Calu3 (cell line): ENCODE measurements at regions not wholly inside any gene's neighbourhood (a gene's known extent, or its start where the extent isn't known, plus 50 kb on each side); places are given as distances from the start of the nearest gene placed in this dataset.
"Not testable (repeated sequence)": the region's sequence is repeated elsewhere in the genome, so short reads cannot be mapped to it uniquely, and the experiment has no call there.

ENCODE experiments used
- BruUV-seq: library from RNA; stranded (reverse); fragments of 400-500 nt; replicated peaks from 2 replicates; lab custom pipeline; 2021; lab: Mats Ljungman, UMichigan
- CTCF ChIA-PET: fragments of 300-600 bp; sonication (Branson Sonifier 250); formaldehyde crosslinking; loops from one replicate; lab custom pipeline; 2022; ENCODE audit warnings: antibody characterized with exemption; lab: Charles Lee
- DNase-seq: peaks from one replicate; pipeline ENCODE4 v3.0.0; 2022
- H3K27ac Mint-ChIP-seq: one replicate; pipeline ENCODE4 v1.8.0; 2022; ENCODE audit warnings: mixed read lengths; ENCODE audit not compliant: unreplicated experiment
- H3K27me3 Mint-ChIP-seq: one replicate; pipeline ENCODE4 v1.8.0; 2022; ENCODE audit warnings: mixed read lengths; ENCODE audit not compliant: unreplicated experiment
- H3K36me3 Mint-ChIP-seq: one replicate; pipeline ENCODE4 v1.8.0; 2022; ENCODE audit warnings: mild to moderate bottlenecking, moderate library complexity, mixed read lengths; ENCODE audit not compliant: insufficient read depth, unreplicated experiment
- H3K4me1 Mint-ChIP-seq: one replicate; pipeline ENCODE4 v1.8.0; 2022; ENCODE audit warnings: mild to moderate bottlenecking, low read depth, mixed read lengths; ENCODE audit not compliant: unreplicated experiment
- H3K4me3 Mint-ChIP-seq: one replicate; pipeline ENCODE4 v1.8.0; 2022; ENCODE audit warnings: mild to moderate bottlenecking, low read depth, moderate library complexity, mixed read lengths; ENCODE audit not compliant: unreplicated experiment
- H3K9me3 Mint-ChIP-seq: one replicate; pipeline ENCODE4 v1.8.0; 2022; ENCODE audit warnings: low read depth, mixed read lengths; ENCODE audit not compliant: unreplicated experiment
- intact Hi-C: fragments of 100-400 bp; cut with micrococcal nuclease; formaldehyde crosslinking; loops from one replicate; pipeline ENCODE4 v1.10.0; 2022; ENCODE audit not compliant: unreplicated experiment
- TF ChIP-seq, protein P1 (sequence below): fragments of 200-600 bp; IDR thresholded peaks from one replicate; pipeline ENCODE4 v1.8.0; 2022; ENCODE audit warnings: antibody characterized with exemption; ENCODE audit not compliant: unreplicated experiment

DNA sequence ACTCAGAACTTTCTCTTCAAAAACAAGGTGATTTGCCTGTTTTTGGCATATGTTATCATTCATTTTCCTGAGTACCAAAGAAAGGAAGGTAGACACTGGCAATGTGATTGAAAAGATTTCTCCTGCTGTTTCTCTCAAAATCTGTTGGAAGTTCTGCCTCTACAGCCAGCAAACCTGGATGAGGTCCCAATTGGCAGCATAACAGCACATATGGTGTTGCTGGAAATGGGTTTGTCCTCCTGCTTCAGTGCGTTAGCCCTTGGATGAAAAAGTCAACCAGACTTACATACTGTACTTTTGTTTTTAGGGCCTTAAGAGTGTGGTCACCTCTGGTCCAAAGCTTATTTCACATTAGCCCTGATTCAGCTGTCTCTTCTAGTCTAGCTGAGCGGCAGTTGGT is 237.6 kb upstream of the MME start:
- H3K36me3 Mint-ChIP-seq, result no peaks in the 10 kb centered on the region
- no peak overlapping the region for H3K4me3 Mint-ChIP-seq

DNA sequence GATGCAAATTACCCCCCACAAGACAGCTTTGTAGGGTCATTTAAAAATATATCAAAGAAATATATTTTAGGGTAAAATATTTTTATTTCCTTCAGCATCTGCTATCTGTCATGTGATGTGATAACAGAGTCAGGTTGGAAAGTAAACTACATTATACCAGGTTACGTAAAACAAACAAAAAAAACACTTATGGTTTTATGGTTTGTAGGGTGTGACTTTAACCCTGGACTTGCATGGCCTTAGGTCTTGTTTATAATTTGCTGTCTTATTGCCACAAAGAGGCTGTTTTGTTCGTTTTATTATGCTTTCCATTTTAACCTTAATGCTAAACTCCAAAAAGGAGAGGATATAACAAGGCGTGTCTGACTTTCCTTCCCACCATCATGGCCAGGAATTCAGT is 244.5 kb upstream of the MME start:
- Mint-ChIP-seq H3K4me1 (no peaks in the 10 kb centered on the region), H3K9me3 (peaks cover 16% of the 10 kb centered on the region), H3K36me3 (no peaks in the 10 kb centered on the region), H3K27me3 (no peaks in the 10 kb centered on the region), H3K4me3 (no peak overlapping the region), H3K27ac (no peak overlapping the region)
- intact Hi-C loops, result loop anchor here (1.0 kb wide), 1 partner anchor 35 kb away; no protein-coding TSS in a partner anchor
- no peak for DNase-seq
- BruUV-seq, result no TSS peak
- TF ChIP-seq, protein P1, sequence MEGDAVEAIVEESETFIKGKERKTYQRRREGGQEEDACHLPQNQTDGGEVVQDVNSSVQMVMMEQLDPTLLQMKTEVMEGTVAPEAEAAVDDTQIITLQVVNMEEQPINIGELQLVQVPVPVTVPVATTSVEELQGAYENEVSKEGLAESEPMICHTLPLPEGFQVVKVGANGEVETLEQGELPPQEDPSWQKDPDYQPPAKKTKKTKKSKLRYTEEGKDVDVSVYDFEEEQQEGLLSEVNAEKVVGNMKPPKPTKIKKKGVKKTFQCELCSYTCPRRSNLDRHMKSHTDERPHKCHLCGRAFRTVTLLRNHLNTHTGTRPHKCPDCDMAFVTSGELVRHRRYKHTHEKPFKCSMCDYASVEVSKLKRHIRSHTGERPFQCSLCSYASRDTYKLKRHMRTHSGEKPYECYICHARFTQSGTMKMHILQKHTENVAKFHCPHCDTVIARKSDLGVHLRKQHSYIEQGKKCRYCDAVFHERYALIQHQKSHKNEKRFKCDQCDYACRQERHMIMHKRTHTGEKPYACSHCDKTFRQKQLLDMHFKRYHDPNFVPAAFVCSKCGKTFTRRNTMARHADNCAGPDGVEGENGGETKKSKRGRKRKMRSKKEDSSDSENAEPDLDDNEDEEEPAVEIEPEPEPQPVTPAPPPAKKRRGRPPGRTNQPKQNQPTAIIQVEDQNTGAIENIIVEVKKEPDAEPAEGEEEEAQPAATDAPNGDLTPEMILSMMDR, result no peak
- CTCF ChIA-PET, result no interaction called here

More for the DNA sequence above, 237.6 kb upstream of the MME start:
- Mint-ChIP-seq H3K27ac (no peak overlapping the region), H3K9me3 (peaks cover 16% of the 10 kb centered on the region), H3K4me1 (no peaks in the 10 kb centered on the region), H3K27me3 (no peaks in the 10 kb centered on the region)
- DNase-seq, result no peak
- TF ChIP-seq, protein P1, result no peak
- BruUV-seq, result no TSS peak
- intact Hi-C loops, result no loop called here
- CTCF ChIA-PET, result interaction anchor here (0.9 kb wide), 1 partner anchor 16 kb away, joined by 3 read pairs; no protein-coding TSS in a partner anchor

DNA sequence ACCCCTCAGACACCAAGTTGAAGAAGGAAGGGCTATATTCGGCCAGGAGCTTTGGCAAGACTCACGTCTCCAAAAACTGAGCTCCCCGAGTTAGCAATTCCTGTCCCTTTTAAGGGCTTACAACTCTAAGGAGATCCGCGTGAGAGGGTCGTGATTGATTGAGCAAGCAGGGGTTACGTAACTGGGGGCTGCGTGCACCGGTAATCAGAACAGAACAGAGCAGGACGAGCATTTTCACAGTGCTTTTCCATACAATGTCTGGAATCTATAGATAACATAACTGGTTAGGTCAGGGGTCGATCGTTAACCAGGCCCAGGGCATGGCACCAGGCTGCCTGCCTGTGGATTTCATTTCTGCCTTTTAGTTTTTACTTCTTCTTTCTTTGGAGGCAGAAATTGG is 245.3 kb upstream of the MME start:
- H3K36me3 Mint-ChIP-seq, DNase-seq, H3K27me3 Mint-ChIP-seq, BruUV-seq, intact Hi-C loops, CTCF ChIA-PET, H3K27ac Mint-ChIP-seq, H3K4me3 Mint-ChIP-seq, H3K4me1 Mint-ChIP-seq: not testable (repeated sequence)
- peaks cover 16% of the 10 kb centered on the region for H3K9me3 Mint-ChIP-seq

DNA sequence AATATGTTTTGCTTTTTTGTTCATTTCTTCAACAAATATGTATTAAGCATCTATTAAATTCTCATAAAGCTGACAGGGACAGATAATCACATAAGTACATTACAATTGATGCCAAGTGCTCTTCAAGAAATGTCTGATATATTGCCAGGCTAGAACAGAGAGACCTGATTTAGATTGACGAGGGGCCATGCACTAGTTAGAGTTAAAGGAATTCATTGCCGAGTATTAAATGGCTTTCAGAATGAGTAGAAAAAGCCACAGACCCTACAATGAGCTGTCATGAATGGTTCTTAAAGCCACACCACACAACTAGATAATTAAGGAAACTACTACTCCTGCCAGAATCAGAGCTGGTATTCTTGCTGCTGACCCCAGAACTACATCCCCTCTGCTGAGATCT is 250.2 kb upstream of the MME start:
- no peak overlapping the region for H3K27ac Mint-ChIP-seq
- H3K27me3 Mint-ChIP-seq, result no peaks in the 10 kb centered on the region
- H3K4me1 Mint-ChIP-seq, result no peaks in the 10 kb centered on the region
- TF ChIP-seq, protein P1, result no peak
- intact Hi-C loops, result no loop called here
- H3K4me3 Mint-ChIP-seq, result no peak overlapping the region
- no peak for DNase-seq
- CTCF ChIA-PET, result interaction anchor here (0.6 kb wide), 1 partner anchor 186 kb away, joined by 3 read pairs; no protein-coding TSS in a partner anchor
- H3K9me3 Mint-ChIP-seq, result peaks cover 7% of the 10 kb centered on the region
- no TSS peak for BruUV-seq
- no peaks in the 10 kb centered on the region for H3K36me3 Mint-ChIP-seq

DNA sequence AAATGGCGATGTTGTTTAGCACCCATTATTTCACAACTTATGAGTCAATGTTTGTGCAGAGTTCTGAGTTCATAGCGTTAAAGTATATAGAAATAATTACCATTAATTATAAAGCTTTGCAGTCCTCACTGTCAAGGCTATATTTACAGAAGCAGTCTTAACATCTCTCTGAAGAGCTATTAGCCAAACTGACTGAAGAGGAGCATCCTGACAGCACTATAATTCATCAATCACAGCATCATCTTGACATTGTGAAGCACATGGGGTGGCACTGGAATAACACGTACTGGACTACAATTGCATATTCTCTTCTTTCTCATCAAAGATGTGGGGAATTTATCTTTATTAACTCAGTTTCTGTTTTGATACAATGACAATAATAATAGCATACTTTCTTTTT is 260.6 kb upstream of the MME start:
- Mint-ChIP-seq H3K27ac (no peak overlapping the region), H3K27me3 (no peaks in the 10 kb centered on the region), H3K9me3 (peaks cover 18% of the 10 kb centered on the region), H3K4me1 (no peaks in the 10 kb centered on the region), H3K4me3 (no peak overlapping the region), H3K36me3 (no peaks in the 10 kb centered on the region)
- no TSS peak for BruUV-seq
- DNase-seq, result no peak
- TF ChIP-seq, protein P1, result no peak
- CTCF ChIA-PET, result no interaction called here
- intact Hi-C loops, result no loop called here
